ENCODE measurements at regions not wholly inside any gene's neighbourhood (a gene's known extent, or its start where the extent isn't known, plus 50 kb on each side); places are given as distances from the start of the nearest gene placed in this dataset.

- ATAC-seq, result peak; percentile 65
- TF ChIP-seq ZFP3 (CRISPR knock-in tag; IDR thresholded peaks at IDR 0.05) (no peak), TOX (CRISPR knock-in tag; IDR thresholded peaks at IDR 0.05; ENCODE audit: borderline replicate concordance) (no peak), ARNTL (CRISPR knock-in tag; IDR thresholded peaks at IDR 0.05; ENCODE audit: borderline replicate concordance, low read depth) (no peak), RARB (CRISPR knock-in tag; IDR thresholded peaks at IDR 0.05) (no peak), OSR1 (CRISPR knock-in tag; IDR thresholded peaks at IDR 0.05) (no peak), ZC3H10 (CRISPR knock-in tag; IDR thresholded peaks at IDR 0.05) (no peak), SNAI2 (CRISPR knock-in tag; IDR thresholded peaks at IDR 0.05) (no peak), ZNF8 (CRISPR knock-in tag; IDR thresholded peaks at IDR 0.05) (no peak), ZNF70 (CRISPR knock-in tag; IDR thresholded peaks at IDR 0.05) (no peak), BACH2 (CRISPR knock-in tag; IDR thresholded peaks at IDR 0.05; ENCODE audit: borderline replicate concordance) (no peak), GLIS3 (CRISPR knock-in tag; IDR thresholded peaks at IDR 0.05) (no peak), ESRRG (CRISPR knock-in tag; IDR thresholded peaks at IDR 0.05) (no peak), PPARA (CRISPR knock-in tag; IDR thresholded peaks at IDR 0.05; ENCODE audit: borderline replicate concordance) (no peak), TCF4 (CRISPR knock-in tag; IDR thresholded peaks at IDR 0.05; ENCODE audit: borderline replicate concordance) (no peak)
- TF ChIP-seq, protein P1, sequence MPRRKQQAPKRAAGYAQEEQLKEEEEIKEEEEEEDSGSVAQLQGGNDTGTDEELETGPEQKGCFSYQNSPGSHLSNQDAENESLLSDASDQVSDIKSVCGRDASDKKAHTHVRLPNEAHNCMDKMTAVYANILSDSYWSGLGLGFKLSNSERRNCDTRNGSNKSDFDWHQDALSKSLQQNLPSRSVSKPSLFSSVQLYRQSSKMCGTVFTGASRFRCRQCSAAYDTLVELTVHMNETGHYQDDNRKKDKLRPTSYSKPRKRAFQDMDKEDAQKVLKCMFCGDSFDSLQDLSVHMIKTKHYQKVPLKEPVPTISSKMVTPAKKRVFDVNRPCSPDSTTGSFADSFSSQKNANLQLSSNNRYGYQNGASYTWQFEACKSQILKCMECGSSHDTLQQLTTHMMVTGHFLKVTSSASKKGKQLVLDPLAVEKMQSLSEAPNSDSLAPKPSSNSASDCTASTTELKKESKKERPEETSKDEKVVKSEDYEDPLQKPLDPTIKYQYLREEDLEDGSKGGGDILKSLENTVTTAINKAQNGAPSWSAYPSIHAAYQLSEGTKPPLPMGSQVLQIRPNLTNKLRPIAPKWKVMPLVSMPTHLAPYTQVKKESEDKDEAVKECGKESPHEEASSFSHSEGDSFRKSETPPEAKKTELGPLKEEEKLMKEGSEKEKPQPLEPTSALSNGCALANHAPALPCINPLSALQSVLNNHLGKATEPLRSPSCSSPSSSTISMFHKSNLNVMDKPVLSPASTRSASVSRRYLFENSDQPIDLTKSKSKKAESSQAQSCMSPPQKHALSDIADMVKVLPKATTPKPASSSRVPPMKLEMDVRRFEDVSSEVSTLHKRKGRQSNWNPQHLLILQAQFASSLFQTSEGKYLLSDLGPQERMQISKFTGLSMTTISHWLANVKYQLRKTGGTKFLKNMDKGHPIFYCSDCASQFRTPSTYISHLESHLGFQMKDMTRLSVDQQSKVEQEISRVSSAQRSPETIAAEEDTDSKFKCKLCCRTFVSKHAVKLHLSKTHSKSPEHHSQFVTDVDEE (CRISPR knock-in tag; IDR thresholded peaks at IDR 0.05), result no peak
- TF ChIP-seq, protein P2, sequence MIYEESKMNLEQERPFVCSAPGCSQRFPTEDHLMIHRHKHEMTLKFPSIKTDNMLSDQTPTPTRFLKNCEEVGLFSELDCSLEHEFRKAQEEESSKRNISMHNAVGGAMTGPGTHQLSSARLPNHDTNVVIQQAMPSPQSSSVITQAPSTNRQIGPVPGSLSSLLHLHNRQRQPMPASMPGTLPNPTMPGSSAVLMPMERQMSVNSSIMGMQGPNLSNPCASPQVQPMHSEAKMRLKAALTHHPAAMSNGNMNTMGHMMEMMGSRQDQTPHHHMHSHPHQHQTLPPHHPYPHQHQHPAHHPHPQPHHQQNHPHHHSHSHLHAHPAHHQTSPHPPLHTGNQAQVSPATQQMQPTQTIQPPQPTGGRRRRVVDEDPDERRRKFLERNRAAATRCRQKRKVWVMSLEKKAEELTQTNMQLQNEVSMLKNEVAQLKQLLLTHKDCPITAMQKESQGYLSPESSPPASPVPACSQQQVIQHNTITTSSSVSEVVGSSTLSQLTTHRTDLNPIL (CRISPR knock-in tag; IDR thresholded peaks at IDR 0.05; ENCODE audit: low read depth), result no peak
- TF ChIP-seq, protein P3, sequence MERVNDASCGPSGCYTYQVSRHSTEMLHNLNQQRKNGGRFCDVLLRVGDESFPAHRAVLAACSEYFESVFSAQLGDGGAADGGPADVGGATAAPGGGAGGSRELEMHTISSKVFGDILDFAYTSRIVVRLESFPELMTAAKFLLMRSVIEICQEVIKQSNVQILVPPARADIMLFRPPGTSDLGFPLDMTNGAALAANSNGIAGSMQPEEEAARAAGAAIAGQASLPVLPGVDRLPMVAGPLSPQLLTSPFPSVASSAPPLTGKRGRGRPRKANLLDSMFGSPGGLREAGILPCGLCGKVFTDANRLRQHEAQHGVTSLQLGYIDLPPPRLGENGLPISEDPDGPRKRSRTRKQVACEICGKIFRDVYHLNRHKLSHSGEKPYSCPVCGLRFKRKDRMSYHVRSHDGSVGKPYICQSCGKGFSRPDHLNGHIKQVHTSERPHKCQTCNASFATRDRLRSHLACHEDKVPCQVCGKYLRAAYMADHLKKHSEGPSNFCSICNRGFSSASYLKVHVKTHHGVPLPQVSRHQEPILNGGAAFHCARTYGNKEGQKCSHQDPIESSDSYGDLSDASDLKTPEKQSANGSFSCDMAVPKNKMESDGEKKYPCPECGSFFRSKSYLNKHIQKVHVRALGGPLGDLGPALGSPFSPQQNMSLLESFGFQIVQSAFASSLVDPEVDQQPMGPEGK (CRISPR knock-in tag; IDR thresholded peaks at IDR 0.05; ENCODE audit: borderline replicate concordance), result no peak
Measured at GRCh38 chr6:138682704-138683527, 90.7 kb upstream of the CCDC28A start.

DNA sequence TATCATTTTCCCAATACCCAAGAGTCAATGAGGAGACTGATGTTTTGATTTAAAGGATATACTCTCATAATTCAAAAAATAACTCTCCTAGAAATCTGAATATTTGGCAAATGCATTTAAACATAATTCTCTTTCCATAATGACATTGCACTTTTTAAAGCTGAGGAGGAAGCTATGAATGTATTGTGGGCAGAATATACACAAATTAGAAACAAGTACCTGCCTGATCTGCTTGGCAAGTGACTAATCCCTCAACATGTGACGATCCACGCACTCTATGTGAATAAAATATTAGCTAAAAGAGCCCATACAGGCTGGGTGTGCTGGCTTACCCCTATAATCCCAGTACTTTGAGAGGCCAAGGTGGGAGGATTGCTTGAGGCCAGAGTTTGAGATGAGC is 88.3 kb upstream of the CCDC28A start:
- no peak for TF ChIP-seq RARB (CRISPR knock-in tag; IDR thresholded peaks at IDR 0.05)
- TF ChIP-seq TCF4 (CRISPR knock-in tag; IDR thresholded peaks at IDR 0.05; ENCODE audit: borderline replicate concordance), result no peak
- ATAC-seq, result no peak

GRCh38 chr6:138685781-138686180 is 87.8 kb upstream of the CCDC28A start:
- ATAC-seq, result no peak
- no peak for TF ChIP-seq ZNF8 (CRISPR knock-in tag; IDR thresholded peaks at IDR 0.05)
- TF ChIP-seq POU6F1 (CRISPR knock-in tag; IDR thresholded peaks at IDR 0.05; ENCODE audit: borderline replicate concordance, low read depth), result no peak

GRCh38 chr6:138688580-138688979 is 85.0 kb upstream of the CCDC28A start:
- TF ChIP-seq ZNF565 (CRISPR knock-in tag; conservative IDR thresholded peaks at IDR 0.05; ENCODE audit: low read depth) (no peak), ZFP3 (CRISPR knock-in tag; IDR thresholded peaks at IDR 0.05) (no peak), OSR1 (CRISPR knock-in tag; IDR thresholded peaks at IDR 0.05) (no peak), POU6F1 (CRISPR knock-in tag; IDR thresholded peaks at IDR 0.05; ENCODE audit: borderline replicate concordance, low read depth) (no peak), ARNTL (CRISPR knock-in tag; IDR thresholded peaks at IDR 0.05; ENCODE audit: borderline replicate concordance, low read depth) (no peak)
- no peak for ATAC-seq
